A673 (cell line): ENCODE measurements at regions not wholly inside any gene's neighbourhood (a gene's known extent, or its start where the extent isn't known, plus 50 kb on each side); places are given as distances from the start of the nearest gene placed in this dataset.
"Not testable (repeated sequence)": the region's sequence is repeated elsewhere in the genome, so short reads cannot be mapped to it uniquely, and the experiment has no call there.

Source experiments
- EZH2 ChIP-seq: fragments of 200-600 bp; sonication (generic); IDR thresholded peaks from 2 replicates; pipeline ENCODE4 v1.6.1; 2017; ENCODE audit warnings: borderline replicate concordance, low read depth, mild to moderate bottlenecking, mixed read lengths, antibody characterized with exemption, low read length; ENCODE audit not compliant: poor library complexity, severe bottlenecking
- TF ChIP-seq, protein P1 (sequence below): fragments of 300-800, 200-600 bp; sonication (generic); conservative IDR thresholded peaks from 2 replicates; pipeline ENCODE4 v1.5.1; 2017; ENCODE audit warnings: low read depth, mild to moderate bottlenecking, antibody characterized with exemption, low read length, moderate library complexity, mixed read lengths

DNA sequence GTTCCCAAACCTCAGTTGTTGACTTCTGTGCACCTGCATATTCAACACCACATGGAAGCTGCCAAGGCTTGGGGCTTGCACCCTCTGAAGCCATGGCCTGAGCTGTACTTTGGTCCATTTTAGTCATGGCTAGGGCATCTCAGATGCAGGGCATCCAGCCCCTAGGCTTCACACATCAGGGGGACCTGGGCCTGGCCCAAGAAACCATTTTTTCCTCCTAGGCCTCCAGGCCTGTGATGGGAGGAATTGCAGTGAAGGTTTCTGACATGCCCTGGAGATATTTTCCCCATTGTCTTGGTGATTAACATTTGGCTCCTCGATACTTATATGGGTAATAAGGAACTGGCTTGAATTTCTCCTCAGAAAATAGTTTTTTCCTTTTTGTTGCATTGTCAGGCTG lies 354.5 kb upstream of the ELAVL2 start:
- TF ChIP-seq, protein P1, sequence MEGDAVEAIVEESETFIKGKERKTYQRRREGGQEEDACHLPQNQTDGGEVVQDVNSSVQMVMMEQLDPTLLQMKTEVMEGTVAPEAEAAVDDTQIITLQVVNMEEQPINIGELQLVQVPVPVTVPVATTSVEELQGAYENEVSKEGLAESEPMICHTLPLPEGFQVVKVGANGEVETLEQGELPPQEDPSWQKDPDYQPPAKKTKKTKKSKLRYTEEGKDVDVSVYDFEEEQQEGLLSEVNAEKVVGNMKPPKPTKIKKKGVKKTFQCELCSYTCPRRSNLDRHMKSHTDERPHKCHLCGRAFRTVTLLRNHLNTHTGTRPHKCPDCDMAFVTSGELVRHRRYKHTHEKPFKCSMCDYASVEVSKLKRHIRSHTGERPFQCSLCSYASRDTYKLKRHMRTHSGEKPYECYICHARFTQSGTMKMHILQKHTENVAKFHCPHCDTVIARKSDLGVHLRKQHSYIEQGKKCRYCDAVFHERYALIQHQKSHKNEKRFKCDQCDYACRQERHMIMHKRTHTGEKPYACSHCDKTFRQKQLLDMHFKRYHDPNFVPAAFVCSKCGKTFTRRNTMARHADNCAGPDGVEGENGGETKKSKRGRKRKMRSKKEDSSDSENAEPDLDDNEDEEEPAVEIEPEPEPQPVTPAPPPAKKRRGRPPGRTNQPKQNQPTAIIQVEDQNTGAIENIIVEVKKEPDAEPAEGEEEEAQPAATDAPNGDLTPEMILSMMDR: not testable (repeated sequence)
- TF ChIP-seq EZH2: not testable (repeated sequence)
